ENCODE measurements at regions not wholly inside any gene's neighbourhood (a gene's known extent, or its start where the extent isn't known, plus 50 kb on each side); places are given as distances from the start of the nearest gene placed in this dataset.
A peak's percentile ranks its signal among the peaks of the same experiment; 100 is the strongest.

DNA sequence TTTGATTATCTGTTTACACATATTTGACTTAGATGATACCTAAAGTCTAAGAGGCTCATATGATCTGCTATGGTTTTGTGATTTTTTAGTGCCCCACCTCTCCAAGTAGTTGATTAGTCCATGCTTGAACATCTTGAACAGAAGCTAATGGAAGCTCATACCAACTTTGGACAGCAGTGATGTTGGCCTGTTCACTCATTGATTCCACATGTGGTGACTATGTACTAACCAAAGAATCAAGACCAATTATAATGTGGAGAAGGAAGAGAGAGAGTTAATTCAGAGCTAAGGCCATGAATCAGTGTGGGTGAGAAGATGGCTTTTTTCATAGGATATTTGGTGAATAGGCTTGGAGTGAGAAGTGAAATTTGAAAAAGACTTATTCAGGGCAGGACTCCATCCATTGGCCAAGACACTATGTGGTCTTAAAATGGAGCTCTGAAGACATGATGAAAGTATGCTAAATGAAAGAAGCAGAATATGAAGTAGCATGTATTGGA lies 178.3 kb upstream of the TWIST2 start:
- DNase-seq, result no peak
- TF ChIP-seq POLR2A (IDR thresholded peaks at IDR 0.05; ENCODE audit: low read length) (no peak), GATA1 (IDR thresholded peaks at IDR 0.05; ENCODE audit: low read depth, low read length) (no peak)

DNA sequence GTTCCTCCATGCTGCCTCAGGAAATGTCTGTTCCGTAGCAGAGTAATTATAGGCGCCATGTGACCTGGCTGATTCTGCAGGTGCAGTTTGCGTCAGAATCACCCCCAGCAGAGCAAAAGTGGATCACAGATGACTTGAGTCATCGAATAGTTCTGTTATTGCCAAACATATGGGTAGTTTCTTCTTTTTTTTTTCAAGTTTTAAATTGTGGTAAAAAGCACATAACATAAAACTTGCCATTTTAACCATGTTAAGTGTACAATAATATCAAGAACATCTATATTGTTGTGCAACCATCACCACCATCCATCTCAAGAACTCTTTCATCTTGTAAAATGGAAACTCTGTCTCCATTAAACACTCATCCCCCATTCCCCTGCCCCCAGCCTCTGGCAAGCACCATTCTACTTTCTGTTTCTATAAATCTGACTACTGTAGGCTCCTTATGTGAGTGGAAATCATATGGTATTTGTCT lies 177.7 kb upstream of the TWIST2 start:
- DNase-seq, result no peak

DNA sequence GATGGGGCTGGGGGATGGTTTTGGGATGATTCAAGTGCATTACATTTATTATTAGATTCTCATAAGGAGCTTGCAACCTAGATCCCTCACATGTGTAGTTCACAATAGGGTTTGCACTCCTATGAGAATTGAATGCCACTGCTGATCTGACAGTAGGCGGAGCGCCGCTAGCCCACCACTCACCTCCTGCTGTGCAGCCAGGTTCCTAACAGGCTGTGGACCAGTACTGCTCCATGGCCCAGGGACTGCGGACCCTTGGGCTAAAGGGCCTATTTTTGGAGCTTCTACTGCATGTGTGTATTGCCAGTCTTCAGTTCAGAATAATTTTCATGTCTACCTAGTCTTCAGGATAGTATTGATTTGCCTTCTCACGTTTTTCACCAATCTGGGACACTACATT lies 165.3 kb upstream of the TWIST2 start:
- TF ChIP-seq GATA1 (IDR thresholded peaks at IDR 0.05; ENCODE audit: low read depth, low read length), result no peak
- TF ChIP-seq POLR2A (IDR thresholded peaks at IDR 0.05; ENCODE audit: low read length), result no peak
- no peak for DNase-seq

More for the DNA sequence above, 177.7 kb upstream of the TWIST2 start:
- no peak for TF ChIP-seq GATA1 (IDR thresholded peaks at IDR 0.05; ENCODE audit: low read depth, low read length)
- TF ChIP-seq POLR2A (IDR thresholded peaks at IDR 0.05; ENCODE audit: low read length), result no peak

DNA sequence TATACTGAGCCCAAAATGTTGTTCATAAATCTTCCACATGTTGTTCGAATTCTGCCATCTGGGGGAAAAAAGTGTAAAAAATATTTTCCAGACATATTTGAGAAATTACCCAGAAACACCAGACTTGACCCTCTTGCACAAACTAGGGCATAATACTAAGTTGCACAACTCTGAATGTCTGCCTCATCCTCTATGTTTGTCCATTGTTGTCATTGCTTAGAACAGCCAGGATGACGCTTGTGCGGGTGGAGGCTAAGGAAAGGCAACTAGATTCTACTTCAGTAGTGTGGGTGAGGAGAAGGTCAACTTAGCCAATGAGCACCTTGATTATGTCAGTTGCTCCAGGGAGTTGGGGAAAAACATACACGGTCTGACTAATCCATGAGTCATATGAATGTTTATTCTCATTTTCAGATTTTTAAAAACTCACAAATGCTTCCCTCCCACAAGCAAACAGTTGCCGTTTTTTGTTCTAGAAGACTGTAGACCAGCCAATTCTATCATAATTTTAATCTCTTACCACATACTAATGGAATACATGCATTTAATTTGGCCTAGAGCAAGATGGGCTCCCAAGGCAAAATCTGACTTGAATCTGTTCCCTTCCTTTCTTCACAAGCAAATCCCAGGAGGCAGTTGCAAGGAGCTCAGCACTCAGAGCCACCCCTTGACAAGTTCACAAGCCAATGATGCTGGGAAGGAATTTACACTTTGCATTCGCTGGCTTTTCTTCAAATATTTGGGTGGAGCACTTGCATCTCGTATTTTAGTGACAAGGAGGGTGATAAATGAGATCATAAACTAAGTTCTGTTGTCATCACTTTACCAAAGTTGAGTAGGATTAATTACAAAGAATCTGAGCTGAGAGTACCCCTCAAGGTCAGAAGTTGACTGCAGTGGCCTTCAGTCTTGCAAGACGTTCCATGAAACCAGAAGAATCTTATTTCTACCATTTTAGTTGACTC lies 163.2 kb upstream of the TWIST2 start:
- no peak for DNase-seq
- TF ChIP-seq GATA1 (IDR thresholded peaks at IDR 0.05; ENCODE audit: low read depth, low read length), result no peak
- no peak for TF ChIP-seq POLR2A (IDR thresholded peaks at IDR 0.05; ENCODE audit: low read length)

DNA sequence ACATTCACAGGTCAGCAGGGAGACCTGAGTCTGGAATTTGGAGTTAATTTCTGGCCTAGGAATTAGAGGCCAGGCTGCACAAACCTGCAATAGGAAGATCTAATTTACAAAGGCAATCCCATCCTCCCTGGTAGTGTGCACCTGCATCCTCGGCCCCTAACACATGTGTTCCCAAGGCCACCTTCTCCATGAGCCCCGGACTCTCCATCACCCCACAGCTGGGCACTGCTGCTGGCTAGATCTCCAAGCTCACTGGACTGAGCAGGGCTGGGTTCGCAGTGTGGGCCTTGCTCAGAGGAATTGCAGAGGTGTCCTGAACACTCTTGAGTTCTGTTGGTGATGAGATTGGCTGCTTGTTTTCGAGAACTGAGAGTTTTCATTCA lies 162.6 kb upstream of the TWIST2 start:
- DNase-seq, result no peak
- TF ChIP-seq GATA1 (IDR thresholded peaks at IDR 0.05; ENCODE audit: low read depth, low read length) (no peak), POLR2A (IDR thresholded peaks at IDR 0.05; ENCODE audit: low read length) (no peak)

DNA sequence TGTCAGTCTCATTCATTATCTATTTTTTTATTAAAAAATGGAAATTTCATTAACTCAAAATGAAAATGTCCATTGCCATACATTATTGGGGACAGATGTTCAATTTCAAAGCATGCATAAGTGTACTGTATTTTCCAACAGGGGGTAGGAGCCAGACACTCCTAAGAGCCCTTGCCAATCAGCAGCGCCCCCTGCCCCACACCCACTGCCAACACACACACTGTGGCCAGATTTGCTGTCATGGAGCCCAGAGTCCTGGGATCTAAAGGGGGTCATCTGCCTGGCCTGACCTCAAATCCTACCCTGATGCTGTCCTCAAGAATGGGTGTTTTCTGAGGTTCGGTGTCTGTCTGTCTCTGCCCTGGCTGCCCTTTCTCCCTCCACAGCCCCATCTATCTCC lies 162.2 kb upstream of the TWIST2 start:
- TF ChIP-seq POLR2A (IDR thresholded peaks at IDR 0.05; ENCODE audit: low read length) (no peak), GATA1 (IDR thresholded peaks at IDR 0.05; ENCODE audit: low read depth, low read length) (no peak)
- peak in 1 of 2 experiments; percentile 6 for DNase-seq

DNA sequence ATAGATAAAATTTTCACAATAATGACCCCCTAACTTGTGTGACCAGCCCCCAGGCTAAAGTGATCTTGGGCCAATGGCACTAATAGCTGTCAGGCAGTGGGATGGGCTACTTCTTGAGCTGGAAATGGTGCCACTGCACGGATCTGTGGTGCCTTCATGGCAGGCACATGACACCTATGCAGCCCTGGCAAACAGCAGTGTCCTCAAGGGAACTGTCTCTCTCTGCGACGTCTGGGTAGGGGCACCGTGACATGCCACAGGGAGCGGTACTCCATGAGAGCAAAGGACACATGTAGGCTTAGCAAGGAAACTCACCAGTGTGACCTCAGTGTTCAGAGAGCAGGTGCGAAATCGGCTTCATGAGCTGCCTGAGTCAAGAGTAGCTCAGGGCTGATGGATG lies 161.7 kb upstream of the TWIST2 start:
- no peak for DNase-seq
- TF ChIP-seq POLR2A (IDR thresholded peaks at IDR 0.05; ENCODE audit: low read length), result no peak
- no peak for TF ChIP-seq GATA1 (IDR thresholded peaks at IDR 0.05; ENCODE audit: low read depth, low read length)

DNA sequence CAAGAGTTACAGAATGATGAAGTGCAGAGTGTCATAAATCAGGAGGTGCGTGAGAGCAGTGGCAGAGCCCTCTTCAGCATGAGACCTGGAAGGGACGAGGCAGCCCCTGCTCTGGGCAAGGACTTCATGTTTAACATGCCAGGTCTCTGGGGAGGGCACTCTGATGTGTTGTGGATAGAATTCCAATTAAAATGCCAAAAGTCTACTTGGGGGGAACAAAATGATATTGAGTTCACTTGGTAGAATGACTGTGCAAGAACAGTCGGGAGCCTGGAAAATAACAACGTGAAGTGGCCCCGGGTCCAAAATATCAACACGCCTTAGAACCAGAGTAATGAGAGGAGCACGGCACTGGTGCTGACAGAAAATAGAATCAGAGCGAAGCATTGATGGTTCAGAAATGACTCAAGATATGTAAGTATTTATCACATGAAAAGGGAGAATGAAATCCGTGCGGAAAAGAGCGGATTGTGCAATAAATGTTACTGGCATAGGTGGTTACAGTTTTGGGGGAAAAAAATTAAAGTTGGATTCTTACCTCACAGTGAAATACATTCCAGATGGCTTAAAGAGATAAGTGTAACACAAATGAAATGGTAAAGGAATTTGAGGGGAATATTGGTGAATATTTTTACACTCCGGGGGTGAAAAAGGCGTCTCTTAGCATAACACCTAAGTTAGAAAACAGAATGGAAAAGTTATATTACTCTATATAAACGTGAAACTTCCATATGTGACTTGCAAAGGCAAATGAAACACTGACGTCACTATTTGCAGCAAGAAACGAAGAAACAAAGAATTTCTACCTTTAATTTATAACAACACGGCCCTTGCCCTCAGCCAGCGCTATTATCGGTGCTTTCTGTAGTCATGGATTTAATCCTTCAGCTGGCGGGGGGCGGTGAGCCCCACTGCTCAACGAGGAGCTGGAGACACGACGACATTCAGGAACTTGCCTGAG lies 159.4 kb upstream of the TWIST2 start:
- TF ChIP-seq GATA1 (IDR thresholded peaks at IDR 0.05; ENCODE audit: low read depth, low read length) (no peak), POLR2A (IDR thresholded peaks at IDR 0.05; ENCODE audit: low read length) (no peak)
- DNase-seq, result no peak

DNA sequence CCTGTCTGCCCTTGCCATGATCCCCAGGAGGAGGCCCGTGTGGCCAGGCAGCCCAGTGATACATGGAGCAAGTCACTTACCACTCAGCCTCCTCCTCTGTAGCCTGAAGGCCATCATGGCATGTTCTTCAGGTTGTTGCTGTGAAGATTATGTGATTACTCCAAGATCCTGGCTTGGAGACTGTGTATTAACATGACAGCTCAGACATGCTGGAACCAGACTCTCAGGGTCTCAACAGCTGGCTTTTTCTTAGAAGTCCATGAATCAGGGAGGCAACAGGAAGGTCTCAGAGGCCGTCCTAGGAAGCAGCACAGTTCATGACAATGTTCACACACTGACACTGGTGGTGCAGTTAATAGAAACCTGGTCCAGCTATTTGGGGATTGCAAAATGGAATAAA lies 158.6 kb upstream of the TWIST2 start:
- no peak for TF ChIP-seq POLR2A (IDR thresholded peaks at IDR 0.05; ENCODE audit: low read length)
- TF ChIP-seq GATA1 (IDR thresholded peaks at IDR 0.05; ENCODE audit: low read depth, low read length), result no peak
- DNase-seq, result no peak

DNA sequence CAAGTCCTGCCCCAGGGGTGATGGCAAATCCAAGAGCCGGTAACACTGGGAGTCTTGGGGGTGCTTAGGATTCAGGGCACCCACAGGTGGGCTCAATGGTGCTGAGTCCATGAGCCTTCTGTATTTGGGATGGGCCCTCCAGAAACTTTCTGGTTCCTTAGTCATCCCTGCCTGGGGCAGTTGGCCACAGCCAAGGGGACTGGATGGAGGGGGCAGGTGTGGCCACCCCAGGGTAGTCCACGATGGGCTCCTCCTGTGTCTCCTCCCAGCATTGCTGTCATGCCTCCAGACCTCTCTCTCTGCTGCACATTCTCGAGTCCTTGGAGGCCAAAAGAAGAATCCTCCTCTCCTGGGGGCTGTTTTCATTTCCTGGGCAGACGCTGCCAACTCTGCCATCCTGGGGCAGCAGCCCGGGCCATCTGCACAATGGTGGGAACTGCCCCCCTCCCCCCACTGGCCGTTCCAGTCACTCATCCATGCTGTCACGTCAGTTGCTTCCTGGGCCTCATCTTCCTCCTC lies 158.0 kb upstream of the TWIST2 start:
- TF ChIP-seq GATA1 (IDR thresholded peaks at IDR 0.05; ENCODE audit: low read depth, low read length) (no peak), POLR2A (IDR thresholded peaks at IDR 0.05; ENCODE audit: low read length) (no peak)
- no peak for DNase-seq

DNA sequence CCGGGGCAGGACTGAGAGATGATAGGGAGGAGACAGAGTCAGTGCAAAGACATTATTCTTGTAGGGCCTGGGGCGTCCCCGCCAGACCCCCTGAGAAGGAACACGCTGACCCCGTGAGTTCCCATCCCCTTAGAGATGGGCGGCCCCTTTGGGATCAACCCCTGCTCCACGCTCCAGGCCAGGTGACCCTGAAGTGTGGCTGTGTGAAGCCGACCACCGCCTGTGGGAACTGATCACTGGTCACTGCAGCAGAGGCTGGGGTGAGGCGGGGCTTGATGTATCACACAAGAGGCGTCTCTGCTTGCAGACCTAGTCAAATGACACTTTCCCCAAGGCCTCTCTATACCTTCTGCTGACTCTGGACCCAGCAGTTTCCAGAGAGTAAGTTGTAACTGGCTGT lies 157.4 kb upstream of the TWIST2 start:
- DNase-seq, result no peak
- TF ChIP-seq POLR2A (IDR thresholded peaks at IDR 0.05; ENCODE audit: low read length) (no peak), GATA1 (IDR thresholded peaks at IDR 0.05; ENCODE audit: low read depth, low read length) (no peak)

DNA sequence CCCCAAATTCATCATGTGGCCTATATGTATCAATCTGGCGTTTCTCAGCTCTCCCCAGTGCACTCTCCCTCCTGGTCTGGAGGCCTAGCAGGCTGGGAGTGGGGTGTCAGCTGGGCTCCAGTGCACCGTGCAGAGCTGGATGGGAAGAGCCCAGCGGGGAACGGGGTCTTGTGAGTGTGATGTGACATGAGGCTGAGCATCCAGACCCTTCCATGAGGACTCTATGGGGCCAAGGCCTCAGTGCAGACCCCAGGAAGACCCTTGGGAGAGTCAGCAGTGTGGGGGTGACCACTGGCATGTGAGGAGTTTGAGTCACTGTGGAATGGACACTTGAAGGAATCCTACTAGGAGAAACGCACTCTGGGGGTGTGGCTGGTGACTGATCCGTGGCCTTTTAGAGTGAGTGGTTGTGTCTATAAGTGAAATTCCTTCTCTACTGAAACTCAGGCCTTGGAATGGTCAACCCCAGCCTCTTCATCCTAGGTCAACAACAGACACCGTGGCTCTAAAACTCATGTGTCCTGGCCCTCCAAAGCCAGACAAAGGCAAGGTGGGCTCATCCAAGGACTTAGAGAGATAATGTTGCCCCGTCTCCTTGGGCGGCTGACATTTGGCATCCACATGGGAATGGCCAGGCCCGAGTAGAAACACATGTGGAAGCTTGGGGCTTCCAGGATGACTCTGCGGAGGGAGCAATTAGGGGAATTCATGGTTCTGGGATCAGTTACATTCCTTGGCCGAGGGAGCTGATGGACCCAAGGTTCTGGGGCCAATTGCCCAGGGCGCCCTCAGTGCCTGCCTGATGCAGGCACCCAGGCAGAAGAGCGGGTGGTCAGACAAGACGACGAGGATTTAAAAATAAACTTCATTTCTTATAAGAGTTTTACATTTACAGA lies 156.0 kb upstream of the TWIST2 start:
- no peak for TF ChIP-seq GATA1 (IDR thresholded peaks at IDR 0.05; ENCODE audit: low read depth, low read length)
- no peak for TF ChIP-seq POLR2A (IDR thresholded peaks at IDR 0.05; ENCODE audit: low read length)
- no peak for DNase-seq

DNA sequence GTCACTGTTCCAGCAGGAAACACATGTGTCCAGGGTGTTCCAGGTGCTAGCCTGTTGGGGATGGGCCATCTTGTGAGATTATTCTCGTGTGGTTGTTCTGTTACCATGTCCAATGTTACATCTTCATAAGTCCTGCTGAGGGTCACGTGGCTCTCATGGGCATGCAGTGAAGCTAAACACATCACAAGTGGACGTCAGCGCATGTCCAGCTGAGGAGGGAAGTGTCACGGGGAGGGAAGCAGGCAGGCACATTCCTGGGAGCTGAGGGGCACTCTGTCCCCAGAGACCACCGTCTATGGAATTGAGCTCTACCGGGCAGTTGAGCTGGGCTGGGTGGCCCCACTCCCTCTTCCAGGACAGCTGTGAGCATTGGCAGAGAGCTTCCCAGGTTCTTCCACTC lies 155.3 kb upstream of the TWIST2 start:
- no peak for DNase-seq
- TF ChIP-seq POLR2A (IDR thresholded peaks at IDR 0.05; ENCODE audit: low read length), result no peak
- TF ChIP-seq GATA1 (IDR thresholded peaks at IDR 0.05; ENCODE audit: low read depth, low read length), result no peak
